ENCODE measurements at regions not wholly inside any gene's neighbourhood (a gene's known extent, or its start where the extent isn't known, plus 50 kb on each side); places are given as distances from the start of the nearest gene placed in this dataset.
"Not testable (repeated sequence)": the region's sequence is repeated elsewhere in the genome, so short reads cannot be mapped to it uniquely, and the experiment has no call there.

DNA sequence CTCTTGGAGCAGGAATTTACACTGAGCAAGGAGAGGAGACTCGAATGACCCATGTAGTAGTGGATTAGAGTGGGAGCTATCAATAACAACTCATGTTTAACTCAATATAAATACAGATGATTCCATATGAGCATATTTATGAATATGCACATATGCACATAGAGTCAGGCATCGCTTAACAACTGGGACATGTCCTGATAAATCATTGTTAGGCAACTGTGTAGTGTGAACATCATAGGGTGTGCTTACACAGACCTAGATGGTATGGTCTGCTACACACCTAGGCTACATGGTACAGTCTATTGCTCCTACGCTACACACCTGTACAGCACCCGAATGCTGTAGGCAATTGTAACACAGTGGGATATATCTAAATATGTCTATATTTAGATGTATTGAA lies 75.9 kb upstream of the RALGAPA2 start:
- DNase-seq = no peak

DNA sequence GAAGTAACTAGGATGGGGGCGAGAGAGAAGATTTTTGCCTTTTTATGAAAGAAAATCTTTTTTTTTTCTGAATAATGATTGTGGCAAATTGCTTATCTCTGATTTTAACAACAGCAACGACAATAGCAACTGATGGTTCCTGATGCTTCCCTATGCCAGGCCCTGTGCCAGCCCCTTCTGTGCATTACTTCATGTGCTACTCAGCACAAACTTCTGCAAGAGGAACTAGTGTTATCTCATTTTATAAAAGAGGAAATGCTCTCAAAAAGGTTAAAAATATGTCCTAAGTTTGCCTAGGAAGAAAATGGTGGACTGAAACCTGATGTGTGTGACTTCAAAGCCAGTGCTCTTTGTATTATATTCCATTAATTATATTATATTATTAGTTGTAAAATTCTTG lies 74.0 kb upstream of the RALGAPA2 start:
- DNase-seq = peak in 1 of 2 donors; percentile 79

DNA sequence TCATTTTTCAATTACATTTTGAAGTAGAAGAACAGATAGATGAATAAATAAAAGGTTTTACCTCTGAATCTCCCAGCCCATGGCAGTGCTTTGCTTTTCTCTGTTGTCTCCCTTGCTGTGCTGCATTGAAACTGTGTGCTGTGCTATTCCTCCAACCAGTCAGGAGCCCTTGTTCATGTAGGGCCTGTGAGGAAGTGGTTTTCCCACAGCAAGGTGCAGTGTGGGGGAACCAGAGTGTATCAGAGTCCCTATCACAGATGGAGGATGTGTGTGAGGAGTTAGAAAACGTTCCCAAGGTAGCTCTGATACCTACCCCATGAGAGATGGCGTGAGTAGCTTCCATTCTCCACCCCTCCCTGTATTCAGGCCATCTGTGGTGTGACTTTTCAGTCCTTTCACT lies 72.8 kb upstream of the RALGAPA2 start:
- peak in 1 of 2 donors; percentile 1 for DNase-seq

DNA sequence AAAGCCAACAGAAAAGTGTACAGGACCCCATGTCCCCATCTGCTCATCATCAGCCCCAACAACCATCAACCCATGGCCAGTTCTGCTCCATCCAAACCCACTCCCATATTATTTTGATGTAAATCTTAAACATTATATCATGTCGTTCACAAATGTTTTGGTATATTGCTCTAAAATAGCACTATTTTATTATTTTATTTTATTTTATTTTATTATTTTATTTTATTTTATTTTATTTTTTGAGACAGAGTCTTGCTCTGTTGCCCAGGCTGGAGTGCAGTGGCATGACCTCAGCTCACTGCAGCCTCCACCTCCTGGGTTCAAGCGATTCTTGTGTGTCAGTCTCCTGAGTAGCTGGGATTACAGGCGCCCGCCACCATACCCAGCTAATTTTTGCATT lies 72.0 kb upstream of the RALGAPA2 start:
- not testable (repeated sequence) for DNase-seq

DNA sequence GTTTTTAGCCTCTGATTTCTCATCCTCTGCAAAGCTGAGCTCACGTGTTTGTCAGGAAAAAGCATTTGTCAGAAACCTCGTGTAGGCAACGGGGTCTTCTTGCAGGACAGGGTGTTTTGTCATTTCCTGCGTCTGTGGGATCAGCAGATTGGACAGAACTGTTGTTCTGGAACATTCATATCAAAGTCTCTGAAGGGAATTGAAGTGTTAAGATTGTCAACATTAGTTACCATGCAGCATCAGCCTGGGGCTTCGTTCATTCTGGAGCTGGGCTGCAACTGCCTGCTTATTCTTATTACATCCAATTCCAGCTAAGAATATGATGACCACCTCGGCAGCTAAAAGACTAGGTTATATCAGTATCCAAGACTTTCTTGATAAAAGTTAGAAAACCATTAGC lies 71.0 kb upstream of the RALGAPA2 start:
- no peak for DNase-seq

DNA sequence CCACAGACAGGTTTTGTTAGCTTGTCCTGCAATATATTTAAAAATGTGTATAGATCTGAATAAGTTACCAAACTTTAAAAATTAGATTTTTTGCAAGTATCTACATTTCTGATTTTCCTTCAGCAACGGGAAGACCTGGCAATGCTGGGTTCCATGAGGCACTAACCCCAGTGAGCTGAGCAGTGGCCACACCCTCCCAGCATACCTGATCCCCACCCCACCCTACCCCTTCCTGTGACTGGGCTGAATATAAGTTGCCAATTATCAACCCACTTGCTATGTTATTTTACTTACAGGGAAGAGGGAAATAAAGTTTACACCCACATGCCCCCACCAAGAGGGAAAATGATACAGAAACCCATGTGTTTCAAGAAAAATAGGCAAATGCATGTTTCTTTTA lies 70.3 kb upstream of the RALGAPA2 start:
- DNase-seq = no peak

DNA sequence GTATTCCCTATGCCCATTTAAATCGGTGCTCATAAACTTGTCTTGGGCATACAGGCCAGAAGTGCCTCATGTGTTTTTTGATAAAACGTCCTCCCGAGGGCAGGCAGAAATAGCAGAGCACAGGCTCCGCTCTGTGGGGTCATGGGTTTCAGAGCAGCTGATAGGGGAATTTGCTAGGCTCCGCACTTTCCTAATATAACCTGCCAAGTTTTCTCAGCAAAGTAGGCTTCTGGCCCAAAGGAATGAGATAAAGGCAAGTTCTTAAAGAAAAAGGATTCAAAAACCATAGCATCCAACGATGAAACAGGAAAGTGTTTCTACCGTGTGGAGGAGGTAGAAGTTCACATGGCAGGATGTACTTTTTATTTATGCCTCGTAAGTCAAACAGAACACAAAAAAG lies 69.8 kb upstream of the RALGAPA2 start:
- no peak for DNase-seq

DNA sequence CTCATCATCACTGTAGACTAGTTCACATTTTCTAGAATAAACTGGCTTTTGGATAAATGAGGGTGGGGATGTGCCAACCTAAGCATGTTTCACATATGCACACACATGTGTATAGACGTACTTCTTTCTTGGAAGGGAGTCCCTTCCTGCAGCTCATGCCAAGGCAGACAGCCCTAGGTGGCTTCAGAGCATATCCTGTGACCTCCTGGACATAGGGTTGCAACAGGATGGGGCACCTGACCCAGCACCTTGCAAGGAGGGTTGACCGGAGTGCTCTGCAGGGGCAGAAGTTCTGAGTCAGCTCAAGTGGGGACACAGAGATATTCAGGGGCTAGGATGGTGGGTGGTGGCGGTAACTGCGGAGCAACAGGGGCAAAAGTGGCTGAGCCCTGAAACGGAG lies 68.6 kb upstream of the RALGAPA2 start:
- no peak for DNase-seq

DNA sequence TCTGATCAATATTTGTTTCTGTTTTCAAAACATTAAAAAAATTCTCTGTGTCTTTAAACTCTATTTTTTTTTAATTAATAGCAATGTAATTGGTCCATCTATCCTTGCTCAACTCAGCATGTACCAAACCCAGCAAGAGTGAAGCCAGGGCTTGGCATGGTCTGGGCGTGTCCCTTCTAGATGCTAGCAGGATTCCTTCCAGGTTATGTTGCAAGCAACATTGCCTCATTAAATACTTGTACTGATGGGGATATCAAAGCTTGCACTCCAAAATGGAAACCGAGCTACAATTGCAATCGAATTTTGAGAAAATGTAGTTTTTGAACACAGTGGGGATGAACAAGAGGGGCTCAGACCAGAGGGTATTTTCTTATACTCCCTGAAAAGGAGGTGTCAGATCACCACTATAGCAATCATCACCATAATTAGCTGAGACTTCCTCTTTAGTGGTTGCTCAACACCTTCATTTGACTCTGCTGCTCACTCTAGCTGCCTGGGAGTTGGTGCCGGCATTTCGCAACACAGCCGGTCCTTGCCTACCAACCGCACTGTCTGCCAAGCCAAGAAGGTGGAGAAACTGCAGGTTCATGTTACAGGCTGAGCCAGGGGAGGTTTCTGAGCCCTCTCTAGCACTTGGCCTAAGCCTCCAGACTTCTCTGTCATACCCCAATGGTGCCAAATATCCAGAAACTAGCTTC lies 67.8 kb upstream of the RALGAPA2 start:
- peak; percentile 58 to 86 for DNase-seq

DNA sequence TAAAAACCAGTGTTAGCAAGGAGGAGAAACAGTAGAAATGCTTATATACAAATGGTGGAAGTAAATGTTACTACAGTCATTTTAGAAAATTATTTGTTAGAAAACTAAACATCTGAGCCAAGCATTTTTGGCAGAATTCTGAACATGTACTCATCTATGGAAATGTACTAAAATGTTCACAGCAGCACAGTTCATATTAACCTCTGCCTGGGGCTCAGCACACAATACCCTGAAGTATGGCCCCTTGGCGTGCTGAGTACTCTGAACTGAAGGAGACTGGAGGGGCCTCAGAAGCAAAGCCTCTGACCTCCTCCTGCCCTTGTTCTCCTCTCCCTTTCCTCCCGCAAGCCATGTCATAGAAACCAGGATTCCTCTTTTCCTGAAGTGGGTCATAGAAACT lies 66.2 kb upstream of the RALGAPA2 start:
- DNase-seq = no peak

DNA sequence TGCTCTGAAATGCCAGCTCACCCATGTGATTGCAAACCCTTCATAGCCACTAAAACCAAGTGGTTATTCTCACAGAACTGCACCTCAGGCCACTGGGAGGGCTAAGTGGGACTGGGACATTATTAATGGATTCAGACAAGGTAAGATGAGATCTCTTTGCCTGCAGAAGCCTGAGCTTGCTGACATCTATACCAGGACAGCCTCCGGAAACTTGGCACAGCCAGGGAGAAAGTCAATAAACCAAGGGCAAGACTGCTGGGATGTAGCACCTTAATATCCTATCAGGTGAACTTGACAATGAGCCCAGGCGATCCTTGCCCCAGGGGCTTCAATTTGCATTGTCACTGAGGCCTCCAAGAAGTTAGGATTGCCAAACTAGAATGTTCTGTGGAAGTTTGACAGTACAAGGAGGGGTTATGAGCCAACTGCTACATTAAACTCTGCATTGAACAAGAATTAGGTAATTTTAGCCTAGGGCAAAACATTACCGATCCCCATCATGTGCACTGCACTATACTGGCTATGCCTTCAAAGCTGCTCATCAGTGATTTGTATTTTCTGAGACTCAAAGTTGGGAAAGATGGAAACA lies 60.1 kb upstream of the RALGAPA2 start:
- DNase-seq = no peak

DNA sequence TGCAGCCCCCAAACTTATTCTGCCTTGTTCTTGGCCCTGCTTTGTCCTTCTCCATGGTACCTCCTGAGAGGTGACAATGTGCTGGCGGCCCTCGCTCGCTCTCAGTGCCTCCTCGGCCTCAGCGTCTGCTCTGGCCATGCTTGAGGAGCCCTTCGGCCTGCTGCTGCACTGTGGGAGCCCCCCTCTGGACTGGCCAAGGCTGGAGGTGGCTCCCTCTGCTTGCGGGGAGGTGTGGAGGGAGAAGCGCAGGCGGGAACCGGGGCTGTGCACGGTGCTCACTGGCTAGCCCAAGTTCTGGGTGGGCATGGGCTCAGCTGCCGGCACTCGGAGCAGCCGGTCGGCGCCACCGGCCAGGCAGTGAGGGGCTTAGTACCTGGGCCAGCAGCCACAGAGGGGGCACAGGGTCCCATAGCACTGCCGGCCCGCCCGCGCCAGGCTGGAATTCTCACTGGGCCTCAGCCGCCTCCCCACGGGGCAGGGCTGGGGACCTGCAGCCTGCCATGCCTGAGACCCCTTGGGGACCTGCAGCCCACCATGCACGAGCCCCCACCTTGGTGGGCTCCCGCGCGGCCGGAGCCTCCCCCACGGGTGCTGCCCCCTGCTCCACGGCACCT lies 55.9 kb upstream of the RALGAPA2 start:
- no peak for DNase-seq

DNA sequence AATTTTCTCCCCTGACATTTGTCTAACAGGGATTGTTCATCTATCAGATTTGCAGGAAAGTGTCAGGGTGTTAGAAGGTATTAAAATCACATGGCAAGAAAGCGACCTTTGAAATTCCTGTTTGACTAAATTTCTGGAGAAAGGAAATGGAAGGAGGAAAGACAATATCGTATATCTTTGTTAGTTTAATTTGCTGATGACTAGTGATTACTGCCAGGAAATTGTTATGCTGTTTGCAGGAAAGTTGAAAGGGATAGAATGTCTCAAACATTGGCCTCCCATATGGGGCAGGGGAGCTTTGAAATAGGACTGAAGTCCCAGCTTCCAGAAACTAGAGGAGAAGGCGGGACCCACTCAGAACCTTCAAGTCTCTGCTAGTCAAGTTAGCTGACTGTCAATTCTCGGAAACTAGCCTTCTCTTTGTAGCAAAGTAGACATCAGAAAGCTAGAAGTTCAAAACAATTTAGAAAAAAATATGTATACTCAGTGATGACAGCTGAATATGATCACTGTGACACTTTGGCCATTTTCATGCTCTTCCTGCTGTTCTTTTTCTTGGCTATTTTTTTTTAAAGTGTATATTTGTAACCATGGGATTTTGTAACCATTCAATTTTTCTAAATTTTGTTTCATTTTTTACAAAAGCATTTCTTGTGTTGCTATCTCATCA lies 53.4 kb upstream of the RALGAPA2 start:
- DNase-seq = no peak

DNA sequence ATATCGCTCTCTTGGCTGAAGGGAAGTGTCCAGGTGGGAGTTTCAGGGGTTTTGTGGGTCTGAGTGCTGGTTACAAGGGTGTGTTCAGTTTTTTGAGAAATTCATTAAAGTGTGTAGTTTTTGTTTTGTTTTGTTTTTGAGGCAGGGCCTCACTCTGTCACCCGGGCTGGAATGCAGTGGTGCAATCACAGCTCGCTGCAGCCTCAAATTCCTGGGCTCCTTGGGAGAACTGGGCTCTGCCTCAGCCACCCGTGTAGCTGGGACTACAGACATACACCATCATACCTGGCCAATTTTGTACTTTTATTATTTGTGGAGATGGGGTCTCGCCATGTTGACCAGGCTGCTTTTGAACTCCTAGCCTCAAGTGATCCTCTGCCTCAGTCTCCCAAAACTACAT lies 51.2 kb upstream of the RALGAPA2 start:
- DNase-seq = no peak

All from bone marrow (tissue), 2 donors.